ENCODE measurements at regions not wholly inside any gene's neighbourhood (a gene's known extent, or its start where the extent isn't known, plus 50 kb on each side); places are given as distances from the start of the nearest gene placed in this dataset.
"Not testable (repeated sequence)": the region's sequence is repeated elsewhere in the genome, so short reads cannot be mapped to it uniquely, and the experiment has no call there.

GRCh38 chr6:15171026-15171425 is 74.8 kb upstream of the JARID2 start:
- no peaks in the 10 kb centered on the region for H3K4me1 Mint-ChIP-seq (ENCODE audit: unreplicated experiment)
- H3K9me3 Mint-ChIP-seq (ENCODE audit: unreplicated experiment) = no peaks in the 10 kb centered on the region
- no peak overlapping the region for H3K27ac Mint-ChIP-seq (ENCODE audit: unreplicated experiment)
- no peak for TF ChIP-seq CTCF (IDR thresholded peaks at IDR 0.05)
- peaks cover 13% of the 10 kb centered on the region for H3K27me3 Mint-ChIP-seq (ENCODE audit: unreplicated experiment)
- DNase-seq (ENCODE audit: extremely low spot score, unreplicated experiment) = no peak
- no peaks in the 10 kb centered on the region for H3K36me3 Mint-ChIP-seq (ENCODE audit: unreplicated experiment)
- no peak overlapping the region for H3K4me3 Mint-ChIP-seq (ENCODE audit: unreplicated experiment)

- TF ChIP-seq CTCF (IDR thresholded peaks at IDR 0.05) = no peak
- no peak for DNase-seq (ENCODE audit: extremely low spot score, unreplicated experiment)
- Mint-ChIP-seq H3K27me3 (ENCODE audit: unreplicated experiment) (no peaks in the 10 kb centered on the region), H3K36me3 (ENCODE audit: unreplicated experiment) (no peaks in the 10 kb centered on the region), H3K4me3 (ENCODE audit: unreplicated experiment) (no peak overlapping the region), H3K27ac (ENCODE audit: unreplicated experiment) (no peak overlapping the region), H3K4me1 (ENCODE audit: unreplicated experiment) (no peaks in the 10 kb centered on the region), H3K9me3 (ENCODE audit: unreplicated experiment) (no peaks in the 10 kb centered on the region)
Measured at GRCh38 chr6:15176816-15177370, 69.0 kb upstream of the JARID2 start.

DNA sequence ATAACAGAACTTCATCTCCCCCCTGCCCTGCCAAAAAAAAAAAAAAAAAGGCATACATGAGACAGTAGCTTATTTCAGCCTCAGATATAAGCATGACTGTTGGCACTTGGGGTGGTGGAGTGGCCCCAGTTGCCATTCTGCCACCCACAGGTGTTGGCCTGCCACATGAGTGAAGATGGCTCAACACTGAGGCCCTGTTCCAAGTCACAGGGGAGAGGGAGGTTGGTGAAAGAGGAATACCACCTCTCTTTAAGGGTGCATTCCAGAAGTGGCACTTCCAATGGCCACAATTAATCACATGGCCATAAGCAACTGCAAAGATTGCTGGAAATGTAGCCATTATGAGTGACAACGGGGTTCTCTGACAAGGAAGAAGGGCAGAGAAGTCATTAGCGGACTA is 61.9 kb upstream of the JARID2 start:
- H3K9me3 Mint-ChIP-seq (ENCODE audit: unreplicated experiment) = no peaks in the 10 kb centered on the region
- no peaks in the 10 kb centered on the region for H3K4me1 Mint-ChIP-seq (ENCODE audit: unreplicated experiment)
- DNase-seq (ENCODE audit: extremely low spot score, unreplicated experiment) = no peak
- H3K27ac Mint-ChIP-seq (ENCODE audit: unreplicated experiment) = no peak overlapping the region
- no peaks in the 10 kb centered on the region for H3K27me3 Mint-ChIP-seq (ENCODE audit: unreplicated experiment)
- no peak for TF ChIP-seq CTCF (IDR thresholded peaks at IDR 0.05)
- H3K4me3 Mint-ChIP-seq (ENCODE audit: unreplicated experiment) = no peak overlapping the region
- no peaks in the 10 kb centered on the region for H3K36me3 Mint-ChIP-seq (ENCODE audit: unreplicated experiment)

- no peak for DNase-seq (ENCODE audit: extremely low spot score, unreplicated experiment)
- Mint-ChIP-seq H3K27me3 (ENCODE audit: unreplicated experiment) (no peaks in the 10 kb centered on the region), H3K9me3 (ENCODE audit: unreplicated experiment) (no peaks in the 10 kb centered on the region), H3K36me3 (ENCODE audit: unreplicated experiment) (no peaks in the 10 kb centered on the region), H3K4me3 (ENCODE audit: unreplicated experiment) (no peak overlapping the region), H3K4me1 (ENCODE audit: unreplicated experiment) (no peaks in the 10 kb centered on the region), H3K27ac (ENCODE audit: unreplicated experiment) (no peak overlapping the region)
- TF ChIP-seq CTCF (IDR thresholded peaks at IDR 0.05) = no peak
Measured at GRCh38 chr6:15184441-15184861, 61.4 kb upstream of the JARID2 start.

DNA sequence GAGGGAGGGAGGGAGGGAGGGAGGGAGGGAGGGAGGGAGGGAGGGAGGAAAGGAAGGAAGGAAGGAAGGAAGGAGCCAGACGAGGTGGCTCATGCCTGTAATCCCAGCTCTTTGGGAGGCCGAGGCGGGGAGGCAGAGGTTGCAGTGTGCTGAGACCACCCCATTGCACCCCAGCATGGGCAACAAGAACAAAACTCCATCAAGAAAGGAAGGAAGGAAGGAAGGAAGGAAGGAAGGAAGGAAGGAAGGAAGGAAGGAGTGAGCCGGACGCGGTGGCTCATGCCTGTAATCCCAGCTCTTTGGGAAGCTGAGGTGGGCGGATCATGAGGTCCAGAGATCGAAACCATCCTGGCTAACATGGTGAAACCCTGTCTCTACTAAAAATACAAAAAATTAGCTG is 60.8 kb upstream of the JARID2 start:
- not testable (repeated sequence) for DNase-seq (ENCODE audit: extremely low spot score, unreplicated experiment); H3K27me3 Mint-ChIP-seq (ENCODE audit: unreplicated experiment); H3K27ac Mint-ChIP-seq (ENCODE audit: unreplicated experiment); H3K4me1 Mint-ChIP-seq (ENCODE audit: unreplicated experiment); H3K36me3 Mint-ChIP-seq (ENCODE audit: unreplicated experiment); H3K9me3 Mint-ChIP-seq (ENCODE audit: unreplicated experiment); H3K4me3 Mint-ChIP-seq (ENCODE audit: unreplicated experiment)

GRCh38 chr6:15193451-15193850 is 52.4 kb upstream of the JARID2 start:
- not testable (repeated sequence) for DNase-seq (ENCODE audit: extremely low spot score, unreplicated experiment); H3K27ac Mint-ChIP-seq (ENCODE audit: unreplicated experiment); H3K4me3 Mint-ChIP-seq (ENCODE audit: unreplicated experiment); H3K36me3 Mint-ChIP-seq (ENCODE audit: unreplicated experiment); H3K4me1 Mint-ChIP-seq (ENCODE audit: unreplicated experiment); H3K9me3 Mint-ChIP-seq (ENCODE audit: unreplicated experiment); H3K27me3 Mint-ChIP-seq (ENCODE audit: unreplicated experiment)

Measured in osteocyte (in vitro differentiated cells).